B cell (primary cell): ENCODE measurements at regions not wholly inside any gene's neighbourhood (a gene's known extent, or its start where the extent isn't known, plus 50 kb on each side); places are given as distances from the start of the nearest gene placed in this dataset.

ENCODE experiments used
- EZH2 ChIP-seq: IDR thresholded peaks from 2 replicates; pipeline ENCODE4 v1.6.1; 2012; ENCODE audit warnings: borderline replicate concordance, low read depth, mild to moderate bottlenecking, moderate library complexity, low read length; ENCODE audit not compliant: insufficient read depth, poor library complexity, severe bottlenecking
- TF ChIP-seq, protein P1 (sequence below): fragments of 200-600 bp; IDR thresholded peaks from one replicate; pipeline ENCODE4 v1.8.0; 2022; ENCODE audit warnings: antibody characterized with exemption, mild to moderate bottlenecking

DNA sequence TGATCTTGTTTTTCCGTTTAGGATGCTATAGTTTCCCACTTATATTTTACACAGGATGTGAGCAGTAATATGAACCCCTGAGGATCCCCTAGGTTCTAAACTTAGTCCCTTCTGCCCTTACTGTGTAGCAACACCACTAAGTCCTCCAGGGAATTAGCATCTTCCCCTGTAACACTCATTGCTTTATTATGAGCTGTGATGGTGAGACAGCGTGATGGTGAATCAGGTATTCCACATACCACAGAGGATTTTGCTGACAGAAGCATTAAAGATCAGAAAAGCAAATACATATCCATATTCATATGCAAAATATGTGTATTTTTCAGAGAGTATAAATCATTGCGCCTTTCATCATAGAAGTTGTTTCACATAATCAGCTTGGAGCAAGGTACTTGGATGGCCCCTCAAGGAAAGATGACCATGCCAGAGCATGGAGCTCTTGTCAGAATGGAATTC lies 317.0 kb downstream of the ICE1 start:
- TF ChIP-seq EZH2 = no peak
- TF ChIP-seq, protein P1, sequence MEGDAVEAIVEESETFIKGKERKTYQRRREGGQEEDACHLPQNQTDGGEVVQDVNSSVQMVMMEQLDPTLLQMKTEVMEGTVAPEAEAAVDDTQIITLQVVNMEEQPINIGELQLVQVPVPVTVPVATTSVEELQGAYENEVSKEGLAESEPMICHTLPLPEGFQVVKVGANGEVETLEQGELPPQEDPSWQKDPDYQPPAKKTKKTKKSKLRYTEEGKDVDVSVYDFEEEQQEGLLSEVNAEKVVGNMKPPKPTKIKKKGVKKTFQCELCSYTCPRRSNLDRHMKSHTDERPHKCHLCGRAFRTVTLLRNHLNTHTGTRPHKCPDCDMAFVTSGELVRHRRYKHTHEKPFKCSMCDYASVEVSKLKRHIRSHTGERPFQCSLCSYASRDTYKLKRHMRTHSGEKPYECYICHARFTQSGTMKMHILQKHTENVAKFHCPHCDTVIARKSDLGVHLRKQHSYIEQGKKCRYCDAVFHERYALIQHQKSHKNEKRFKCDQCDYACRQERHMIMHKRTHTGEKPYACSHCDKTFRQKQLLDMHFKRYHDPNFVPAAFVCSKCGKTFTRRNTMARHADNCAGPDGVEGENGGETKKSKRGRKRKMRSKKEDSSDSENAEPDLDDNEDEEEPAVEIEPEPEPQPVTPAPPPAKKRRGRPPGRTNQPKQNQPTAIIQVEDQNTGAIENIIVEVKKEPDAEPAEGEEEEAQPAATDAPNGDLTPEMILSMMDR = no peak
